GM18507 (cell line): ENCODE measurements at regions not wholly inside any gene's neighbourhood (a gene's known extent, or its start where the extent isn't known, plus 50 kb on each side); places are given as distances from the start of the nearest gene placed in this dataset.
"Not testable (repeated sequence)": the region's sequence is repeated elsewhere in the genome, so short reads cannot be mapped to it uniquely, and the experiment has no call there.

Experiments used
- DNase-seq: peaks from one replicate; pipeline ENCODE4 v3.0.0; 2011; ENCODE audit warnings: low read depth; ENCODE audit not compliant: insufficient read length; ENCODE audit errors: extremely low spot score
- FAIRE-seq: peaks from 2 replicates; lab custom pipeline; 2011; peaks lifted over from hg19 to GRCh38; lab: Jason Lieb, UNC

GRCh38 chrX:125493004-125493403, 173.3 kb downstream of the TEX13C start:
- DNase-seq, FAIRE-seq: not testable (repeated sequence)

DNA sequence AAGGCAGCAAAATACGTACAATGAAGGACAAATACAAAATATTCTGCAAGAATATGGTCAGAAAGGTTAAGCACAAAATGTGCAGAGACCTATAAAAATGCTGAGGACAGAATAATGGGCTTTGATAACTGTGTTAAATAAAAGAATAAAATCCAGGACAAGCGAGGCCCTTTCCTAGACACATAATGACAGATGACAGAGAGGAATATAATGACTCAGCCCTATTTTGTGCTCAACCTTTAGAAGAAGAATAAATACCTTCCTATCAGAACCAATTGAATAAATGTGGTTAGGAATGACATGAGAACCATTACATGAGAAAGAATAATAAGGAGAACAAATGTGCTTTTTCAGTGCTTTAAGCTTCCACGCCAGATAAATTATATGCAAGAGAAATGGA, 178.0 kb downstream of the TEX13C start:
- FAIRE-seq (no peak), DNase-seq (no peak)

DNA sequence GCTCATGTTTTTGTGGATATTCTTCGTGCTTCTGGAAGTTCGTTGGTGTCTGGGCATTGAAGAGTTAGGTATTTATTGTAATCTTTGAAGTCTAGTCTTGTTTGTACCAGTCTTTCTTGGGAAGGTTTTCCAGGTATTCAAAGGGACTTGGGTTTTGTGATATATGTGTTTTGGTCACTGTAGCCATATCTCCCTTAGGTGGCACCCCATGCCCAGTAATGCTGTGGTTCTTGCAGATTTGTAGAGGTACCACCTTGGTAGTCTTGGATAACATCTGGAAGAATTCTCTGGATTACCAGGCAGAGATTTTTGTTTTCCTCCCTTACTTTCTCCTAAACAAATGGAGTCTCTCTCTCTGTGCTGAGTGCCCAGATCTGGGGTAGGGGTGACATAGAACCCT, 184.1 kb downstream of the TEX13C start:
- no peak for DNase-seq
- no peak for FAIRE-seq

DNA sequence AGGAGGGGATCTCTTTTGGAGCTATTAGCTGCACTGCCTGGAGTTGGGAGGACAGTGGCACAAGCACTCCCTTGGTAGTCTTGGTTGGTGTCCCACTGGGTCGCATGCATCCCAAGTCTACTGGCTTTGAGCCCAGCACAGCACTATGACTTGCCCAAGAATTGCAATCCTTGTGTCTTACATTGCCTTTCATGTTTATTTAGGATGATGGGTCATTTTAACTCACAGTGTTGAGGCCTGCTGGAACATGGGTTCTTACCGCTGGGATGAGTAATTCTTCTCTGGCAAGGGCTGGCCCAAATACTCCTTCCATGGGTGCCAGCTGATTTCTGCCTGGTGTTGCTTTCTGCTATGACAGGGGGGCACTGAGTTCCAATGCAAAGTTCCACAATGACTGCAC, 185.5 kb downstream of the TEX13C start:
- no peak for FAIRE-seq
- no peak for DNase-seq

GRCh38 chrX:125507119-125507518, 187.4 kb downstream of the TEX13C start:
- FAIRE-seq (no peak), DNase-seq (no peak)

DNA sequence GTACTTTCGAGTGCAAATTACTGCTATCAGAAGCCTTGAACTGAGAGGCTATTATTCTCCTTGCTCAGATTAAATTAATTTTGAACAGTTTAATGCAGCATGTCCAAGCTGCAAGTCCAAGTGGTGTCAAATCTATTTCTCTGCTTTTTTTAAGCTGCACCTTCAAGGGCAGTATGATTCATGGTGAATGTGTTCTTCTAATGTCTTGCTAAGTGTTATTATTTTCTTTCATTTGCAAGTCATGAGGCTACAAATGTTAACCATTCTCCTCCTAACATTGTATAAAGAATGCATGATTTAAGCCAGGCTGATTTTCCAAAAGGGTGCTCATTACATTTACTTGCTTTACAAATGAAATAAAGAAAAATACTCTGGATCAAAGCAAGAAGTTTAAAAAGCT, 200.4 kb downstream of the TEX13C start:
- DNase-seq (no peak), FAIRE-seq (no peak)

GRCh38 chrX:125522752-125523151, 203.1 kb downstream of the TEX13C start:
- no peak for FAIRE-seq
- no peak for DNase-seq

GRCh38 chrX:125532411-125533089, 212.9 kb downstream of the TEX13C start:
- FAIRE-seq (no peak), DNase-seq (no peak)

- FAIRE-seq: no peak
These were observed 213.7 kb downstream of the TEX13C start for GRCh38 chrX:125533352-125533751.

GRCh38 chrX:125544031-125544660, 224.5 kb downstream of the TEX13C start:
- no peak for DNase-seq
- no peak for FAIRE-seq

More at GRCh38 chrX:125533352-125533751, 213.7 kb downstream of the TEX13C start:
- no peak for DNase-seq

GRCh38 chrX:125544856-125545255, 225.2 kb downstream of the TEX13C start:
- no peak for FAIRE-seq

DNA sequence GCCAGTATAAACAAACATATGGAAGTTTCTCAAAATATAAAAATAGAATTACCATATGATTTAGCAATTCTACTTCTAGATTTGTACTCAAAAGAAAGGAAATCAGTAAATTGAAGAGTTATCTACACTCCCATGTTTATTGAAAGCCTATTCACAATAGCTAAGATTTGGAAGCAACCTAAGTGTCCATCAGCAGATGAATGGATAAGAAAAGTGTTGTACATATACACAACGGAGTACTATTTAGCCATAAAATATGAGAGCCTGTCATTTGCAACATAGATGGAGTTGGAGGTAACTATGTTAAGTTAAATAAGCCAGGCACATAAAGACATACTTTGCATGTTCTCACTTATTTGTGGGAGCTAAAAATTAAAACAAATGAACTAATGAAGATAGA, 257.8 kb downstream of the TEX13C start:
- no peak for DNase-seq
- no peak for FAIRE-seq

More at GRCh38 chrX:125544856-125545255, 225.2 kb downstream of the TEX13C start:
- DNase-seq: no peak

- DNase-seq: no peak
- FAIRE-seq: no peak
These were observed 284.8 kb downstream of the TEX13C start for GRCh38 chrX:125604448-125604847.

GRCh38 chrX:125605145-125605544, 285.5 kb downstream of the TEX13C start:
- DNase-seq (no peak), FAIRE-seq (no peak)

DNA sequence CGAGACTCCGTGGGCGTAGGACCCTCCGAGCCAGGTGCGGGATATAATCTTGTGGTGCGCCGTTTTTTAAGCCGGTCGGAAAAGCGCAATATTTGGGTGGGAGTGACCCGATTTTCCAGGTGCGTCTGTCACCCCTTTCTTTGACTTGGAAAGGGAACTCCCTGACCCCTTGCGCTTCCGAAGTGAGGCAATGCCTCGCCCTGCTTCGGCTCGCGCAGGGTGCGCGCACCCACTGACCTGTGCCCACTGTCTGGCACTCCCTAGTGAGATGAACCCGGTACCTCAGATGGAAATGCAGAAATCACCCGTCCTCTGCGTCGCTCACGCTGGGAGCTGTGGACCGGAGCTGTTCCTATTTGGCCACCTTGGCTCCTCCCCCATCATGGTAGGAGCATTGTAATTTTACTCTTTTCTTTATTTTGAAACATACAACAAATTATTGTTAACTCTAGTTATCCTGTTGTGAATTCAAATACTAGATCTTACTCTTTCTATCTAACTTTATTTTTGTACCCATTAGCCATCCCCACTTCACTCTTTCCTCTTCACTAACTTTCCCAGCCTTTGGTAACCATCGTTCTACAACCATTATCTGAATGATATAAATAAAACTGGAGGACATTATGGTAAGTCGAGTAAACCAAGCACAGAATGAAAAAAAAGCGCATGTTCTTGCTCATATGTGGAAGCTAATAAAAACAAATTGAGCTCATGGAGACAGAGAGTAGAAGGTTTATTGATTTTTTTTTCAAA, 295.1 kb downstream of the TEX13C start:
- FAIRE-seq, DNase-seq: not testable (repeated sequence)

DNA sequence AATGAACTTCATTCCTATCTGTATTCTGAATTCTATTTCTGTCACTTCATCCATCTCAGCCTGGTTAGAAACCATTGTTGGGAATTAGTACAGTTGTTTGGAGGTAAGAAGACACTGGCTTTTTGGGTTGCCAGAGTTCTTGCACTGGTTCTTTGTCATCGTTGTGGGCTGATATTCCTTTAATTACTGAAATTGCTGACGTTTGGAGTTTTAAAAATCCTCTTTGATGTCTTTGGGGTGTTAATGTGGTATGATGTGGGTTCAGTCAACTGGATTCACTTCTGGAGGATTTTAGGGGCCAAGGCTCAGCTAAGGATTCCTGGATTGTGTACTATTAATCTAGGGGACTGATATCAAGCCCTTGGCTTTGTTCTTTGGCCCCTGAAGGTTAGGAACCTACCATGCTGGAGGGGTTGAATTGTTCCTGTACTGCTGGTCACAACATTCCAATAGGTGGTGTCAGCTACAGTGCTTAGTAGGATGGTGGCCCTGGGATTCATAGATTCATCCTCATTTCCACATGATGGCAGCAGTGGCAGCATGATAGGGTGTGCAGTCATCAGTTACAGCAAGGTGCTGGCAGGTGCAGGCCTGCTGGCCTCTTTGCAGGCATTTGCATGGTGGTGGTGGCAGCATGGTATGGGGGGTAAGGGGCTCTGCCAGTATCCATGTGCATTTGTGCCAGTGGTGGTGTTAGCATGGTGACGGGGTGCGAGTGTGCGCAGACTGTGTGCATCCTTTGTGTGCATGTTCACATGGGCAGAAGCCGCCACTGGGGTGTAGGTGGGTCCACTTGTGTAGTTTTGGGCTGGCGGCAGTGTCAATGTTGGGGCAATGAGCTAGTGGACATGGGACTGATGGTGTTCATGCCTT, 301.3 kb downstream of the TEX13C start:
- FAIRE-seq: no peak
- DNase-seq: no peak

DNA sequence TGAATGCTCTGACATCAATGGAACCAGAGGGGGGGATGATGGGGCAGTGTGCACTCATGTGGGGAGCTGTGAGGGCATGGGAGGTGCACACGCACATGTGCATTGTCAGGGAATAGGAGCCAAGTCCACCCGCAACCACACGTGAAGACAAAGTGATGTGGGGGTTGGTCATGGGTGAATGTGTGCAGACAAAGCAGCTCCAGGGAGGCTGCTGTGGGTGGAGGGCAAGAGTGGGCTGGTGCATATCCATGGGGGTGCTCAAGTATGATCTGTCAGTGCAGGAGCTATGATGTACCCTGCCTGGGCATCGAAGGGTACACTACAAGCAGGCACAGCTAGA, 301.9 kb downstream of the TEX13C start:
- FAIRE-seq (no peak), DNase-seq (no peak)

- no peak for FAIRE-seq
- no peak for DNase-seq
These were observed 303.2 kb downstream of the TEX13C start for GRCh38 chrX:125622899-125623298.

GRCh38 chrX:125627676-125628075, 308.0 kb downstream of the TEX13C start:
- FAIRE-seq: no peak

DNA sequence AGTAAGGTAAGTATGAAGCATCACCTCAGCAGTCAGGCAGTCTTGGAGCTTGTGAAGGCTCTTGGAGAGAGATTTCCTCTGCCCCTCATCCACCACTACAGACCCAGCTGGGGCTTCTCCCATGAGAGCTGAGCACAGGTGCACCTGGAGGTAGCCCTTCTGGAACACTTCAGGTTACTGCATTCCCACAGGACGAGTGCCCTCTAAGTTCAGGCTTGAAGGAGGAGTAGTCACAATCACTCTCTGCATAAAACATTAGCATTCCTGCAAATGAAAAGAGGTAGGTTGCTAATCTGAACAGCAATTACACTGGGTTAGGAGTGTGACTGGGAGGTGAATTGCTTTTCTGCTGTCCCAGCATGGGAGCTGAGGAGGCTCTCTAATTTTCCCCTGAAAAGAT, 308.8 kb downstream of the TEX13C start:
- DNase-seq (no peak), FAIRE-seq (no peak)

More at GRCh38 chrX:125627676-125628075, 308.0 kb downstream of the TEX13C start:
- no peak for DNase-seq
